ENCODE measurements at regions not wholly inside any gene's neighbourhood (a gene's known extent, or its start where the extent isn't known, plus 50 kb on each side); places are given as distances from the start of the nearest gene placed in this dataset.

DNA sequence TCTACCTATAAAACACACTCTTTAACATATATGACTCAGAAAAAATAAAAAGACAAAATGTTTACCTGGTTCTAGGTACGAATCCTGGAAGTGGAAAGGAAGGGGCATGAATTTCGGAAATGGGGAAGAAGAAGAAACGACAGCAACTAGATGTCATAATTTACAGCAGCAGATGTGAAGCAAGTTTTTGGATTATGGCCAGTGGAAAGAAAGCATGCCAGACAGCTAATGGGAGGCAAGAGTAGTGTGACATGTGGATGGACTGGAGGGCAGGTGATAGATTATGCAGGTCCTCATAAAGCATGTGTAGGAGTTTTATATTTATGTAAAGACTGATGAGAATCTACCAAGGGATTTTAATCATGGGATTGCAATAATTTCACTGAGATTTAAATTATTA, 279.0 kb upstream of the TACR3 start:
- CTCF ChIA-PET: no interaction called here
- POLR2A ChIA-PET: no interaction called here
- no TSS peak for BruUV-seq (replicated peaks)
- no peak overlapping the region for H3K9ac ChIP-seq (ENCODE audit: low read length)
- peaks cover 11 to 19% of the 10 kb centered on the region in 2 experiments; a peak in 3 of 4 replicates for H3K4me1 ChIP-seq (ENCODE audit: control insufficient read depth in 1 of 2, insufficient read depth in 2 of 2, low read length in 2 of 2)
- H3K27ac ChIP-seq (ENCODE audit: low read depth, low read length): no peak overlapping the region
- intact Hi-C loops (cut with micrococcal nuclease): loop anchor here (10.0 kb wide), 2 partner anchors 194 to 794 kb away; no protein-coding TSS in a partner anchor
- RAD21 ChIA-PET (ENCODE audit: low non-redundant PET in 1 of 2, low total read pairs in 2 of 2, uncharacterized antibody in 2 of 2, unreplicated experiment in 2 of 2): no interaction called here
- H3K36me3 ChIP-seq (ENCODE audit: control insufficient read depth in 1 of 2, insufficient read depth in 2 of 2, low read length in 2 of 2): no peaks in the 10 kb centered on the region
- H3K27me3 ChIP-seq (ENCODE audit: insufficient read depth, low read length): no peaks in the 10 kb centered on the region
- H3K4me3 ChIP-seq (replicated peaks in 1 of 2; ENCODE audit: low read depth in 1 of 2, low read length in 2 of 2): no peak overlapping the region
- no peaks in the 10 kb centered on the region for H4K20me1 ChIP-seq (ENCODE audit: insufficient read depth)
- no peak overlapping the region for H2AFZ ChIP-seq (ENCODE audit: low read depth, low read length, poor library complexity, severe bottlenecking)
- ATAC-seq (no peak), DNase-seq (ENCODE audit: low read depth, low spot score) (no peak)
- H3K79me2 ChIP-seq (ENCODE audit: insufficient read depth, low read length): no peaks in the 10 kb centered on the region
- no peak for TF ChIP-seq ELF1 (IDR thresholded peaks at IDR 0.05; ENCODE audit: borderline replicate concordance, low read depth)
- no peak for TF ChIP-seq ZNF274 (IDR thresholded peaks at IDR 0.05; ENCODE audit: low read depth, low read length)
- TF ChIP-seq RAD21 (IDR thresholded peaks at IDR 0.05; ENCODE audit: low read depth): no peak
- TF ChIP-seq, protein P1, sequence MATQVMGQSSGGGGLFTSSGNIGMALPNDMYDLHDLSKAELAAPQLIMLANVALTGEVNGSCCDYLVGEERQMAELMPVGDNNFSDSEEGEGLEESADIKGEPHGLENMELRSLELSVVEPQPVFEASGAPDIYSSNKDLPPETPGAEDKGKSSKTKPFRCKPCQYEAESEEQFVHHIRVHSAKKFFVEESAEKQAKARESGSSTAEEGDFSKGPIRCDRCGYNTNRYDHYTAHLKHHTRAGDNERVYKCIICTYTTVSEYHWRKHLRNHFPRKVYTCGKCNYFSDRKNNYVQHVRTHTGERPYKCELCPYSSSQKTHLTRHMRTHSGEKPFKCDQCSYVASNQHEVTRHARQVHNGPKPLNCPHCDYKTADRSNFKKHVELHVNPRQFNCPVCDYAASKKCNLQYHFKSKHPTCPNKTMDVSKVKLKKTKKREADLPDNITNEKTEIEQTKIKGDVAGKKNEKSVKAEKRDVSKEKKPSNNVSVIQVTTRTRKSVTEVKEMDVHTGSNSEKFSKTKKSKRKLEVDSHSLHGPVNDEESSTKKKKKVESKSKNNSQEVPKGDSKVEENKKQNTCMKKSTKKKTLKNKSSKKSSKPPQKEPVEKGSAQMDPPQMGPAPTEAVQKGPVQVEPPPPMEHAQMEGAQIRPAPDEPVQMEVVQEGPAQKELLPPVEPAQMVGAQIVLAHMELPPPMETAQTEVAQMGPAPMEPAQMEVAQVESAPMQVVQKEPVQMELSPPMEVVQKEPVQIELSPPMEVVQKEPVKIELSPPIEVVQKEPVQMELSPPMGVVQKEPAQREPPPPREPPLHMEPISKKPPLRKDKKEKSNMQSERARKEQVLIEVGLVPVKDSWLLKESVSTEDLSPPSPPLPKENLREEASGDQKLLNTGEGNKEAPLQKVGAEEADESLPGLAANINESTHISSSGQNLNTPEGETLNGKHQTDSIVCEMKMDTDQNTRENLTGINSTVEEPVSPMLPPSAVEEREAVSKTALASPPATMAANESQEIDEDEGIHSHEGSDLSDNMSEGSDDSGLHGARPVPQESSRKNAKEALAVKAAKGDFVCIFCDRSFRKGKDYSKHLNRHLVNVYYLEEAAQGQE (IDR thresholded peaks at IDR 0.05; ENCODE audit: low read depth): no peak
- no peak for TF ChIP-seq SIN3A (IDR thresholded peaks at IDR 0.05; ENCODE audit: low read depth)
- no peak for TF ChIP-seq CEBPB (IDR thresholded peaks at IDR 0.05; ENCODE audit: low read depth)
- TF ChIP-seq, protein P2, sequence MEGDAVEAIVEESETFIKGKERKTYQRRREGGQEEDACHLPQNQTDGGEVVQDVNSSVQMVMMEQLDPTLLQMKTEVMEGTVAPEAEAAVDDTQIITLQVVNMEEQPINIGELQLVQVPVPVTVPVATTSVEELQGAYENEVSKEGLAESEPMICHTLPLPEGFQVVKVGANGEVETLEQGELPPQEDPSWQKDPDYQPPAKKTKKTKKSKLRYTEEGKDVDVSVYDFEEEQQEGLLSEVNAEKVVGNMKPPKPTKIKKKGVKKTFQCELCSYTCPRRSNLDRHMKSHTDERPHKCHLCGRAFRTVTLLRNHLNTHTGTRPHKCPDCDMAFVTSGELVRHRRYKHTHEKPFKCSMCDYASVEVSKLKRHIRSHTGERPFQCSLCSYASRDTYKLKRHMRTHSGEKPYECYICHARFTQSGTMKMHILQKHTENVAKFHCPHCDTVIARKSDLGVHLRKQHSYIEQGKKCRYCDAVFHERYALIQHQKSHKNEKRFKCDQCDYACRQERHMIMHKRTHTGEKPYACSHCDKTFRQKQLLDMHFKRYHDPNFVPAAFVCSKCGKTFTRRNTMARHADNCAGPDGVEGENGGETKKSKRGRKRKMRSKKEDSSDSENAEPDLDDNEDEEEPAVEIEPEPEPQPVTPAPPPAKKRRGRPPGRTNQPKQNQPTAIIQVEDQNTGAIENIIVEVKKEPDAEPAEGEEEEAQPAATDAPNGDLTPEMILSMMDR (IDR thresholded peaks at IDR 0.05 in 2 of 3, conservative IDR thresholded peaks at IDR 0.05 in 1 of 3; ENCODE audit: borderline replicate concordance in 1 of 3, insufficient read depth in 1 of 3, low read depth in 2 of 3, low read length in 2 of 3): no peak
- no peak for TF ChIP-seq ZFX (IDR thresholded peaks at IDR 0.05)
- TF ChIP-seq FOSL1 (IDR thresholded peaks at IDR 0.05; ENCODE audit: low read depth): no peak
- TF ChIP-seq JUND (IDR thresholded peaks at IDR 0.05): no peak
- no peak for TF ChIP-seq POLR2AphosphoS5 (IDR thresholded peaks at IDR 0.05; ENCODE audit: low read depth, low read length)
- no peak for TF ChIP-seq EZH2 (IDR thresholded peaks at IDR 0.05)
- TF ChIP-seq SP1 (IDR thresholded peaks at IDR 0.05; ENCODE audit: low read depth): no peak
- no peak for TF ChIP-seq EGR1 (IDR thresholded peaks at IDR 0.05; ENCODE audit: low read depth)
- TF ChIP-seq EZH2phosphoT487 (IDR thresholded peaks at IDR 0.05; ENCODE audit: borderline replicate concordance): no peak
- no peak for TF ChIP-seq SRF (IDR thresholded peaks at IDR 0.05; ENCODE audit: low read depth)
- TF ChIP-seq, protein P3, sequence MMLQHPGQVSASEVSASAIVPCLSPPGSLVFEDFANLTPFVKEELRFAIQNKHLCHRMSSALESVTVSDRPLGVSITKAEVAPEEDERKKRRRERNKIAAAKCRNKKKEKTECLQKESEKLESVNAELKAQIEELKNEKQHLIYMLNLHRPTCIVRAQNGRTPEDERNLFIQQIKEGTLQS (IDR thresholded peaks at IDR 0.05): no peak
- H3K4me2 ChIP-seq (ENCODE audit: low read length): no peak overlapping the region
- no peaks in the 10 kb centered on the region for H3K9me2 ChIP-seq (ENCODE audit: insufficient read depth)
- H3K9me3 ChIP-seq (ENCODE audit: control insufficient read depth in 1 of 2, insufficient read depth in 1 of 2, low read depth in 1 of 2, low read length in 2 of 2): no peaks in the 10 kb centered on the region
